ENCODE measurements at regions not wholly inside any gene's neighbourhood (a gene's known extent, or its start where the extent isn't known, plus 50 kb on each side); places are given as distances from the start of the nearest gene placed in this dataset.

- peaks cover 25% of the 10 kb centered on the region for H3K4me1 Mint-ChIP-seq (ENCODE audit: unreplicated experiment)
- no peak for TF ChIP-seq CTCF (IDR thresholded peaks at IDR 0.05; ENCODE audit: unreplicated experiment)
- H3K4me3 Mint-ChIP-seq (ENCODE audit: unreplicated experiment) = no peak overlapping the region
- H3K36me3 Mint-ChIP-seq (ENCODE audit: low read depth, unreplicated experiment) = no peaks in the 10 kb centered on the region
- no peak overlapping the region for H3K27ac Mint-ChIP-seq (ENCODE audit: unreplicated experiment)
- no peak for DNase-seq (ENCODE audit: low spot score)
- H3K27me3 Mint-ChIP-seq (ENCODE audit: unreplicated experiment) = no peaks in the 10 kb centered on the region
- no peaks in the 10 kb centered on the region for H3K9me3 Mint-ChIP-seq (ENCODE audit: unreplicated experiment)
Measured at GRCh38 chr7:17037356-17037755, 155.6 kb upstream of the AGR3 start.

- DNase-seq (ENCODE audit: low spot score) = no peak
- H3K4me3 Mint-ChIP-seq (ENCODE audit: unreplicated experiment) = no peak overlapping the region
- no peaks in the 10 kb centered on the region for H3K36me3 Mint-ChIP-seq (ENCODE audit: low read depth, unreplicated experiment)
- peaks cover 28% of the 10 kb centered on the region for H3K4me1 Mint-ChIP-seq (ENCODE audit: unreplicated experiment)
- H3K27ac Mint-ChIP-seq (ENCODE audit: unreplicated experiment) = no peak overlapping the region
- no peaks in the 10 kb centered on the region for H3K27me3 Mint-ChIP-seq (ENCODE audit: unreplicated experiment)
- no peak for TF ChIP-seq CTCF (IDR thresholded peaks at IDR 0.05; ENCODE audit: unreplicated experiment)
- H3K9me3 Mint-ChIP-seq (ENCODE audit: unreplicated experiment) = no peaks in the 10 kb centered on the region
Measured at GRCh38 chr7:17038160-17038782, 156.5 kb upstream of the AGR3 start.

- Mint-ChIP-seq H3K27me3 (ENCODE audit: unreplicated experiment) (no peaks in the 10 kb centered on the region), H3K36me3 (ENCODE audit: low read depth, unreplicated experiment) (no peaks in the 10 kb centered on the region)
Measured at GRCh38 chr7:17038783-17039170, 157.0 kb upstream of the AGR3 start.

GRCh38 chr7:17039372-17039771, 157.6 kb upstream of the AGR3 start:
- TF ChIP-seq CTCF (IDR thresholded peaks at IDR 0.05; ENCODE audit: unreplicated experiment) = no peak
- no peak for DNase-seq (ENCODE audit: low spot score)
- no peak overlapping the region for H3K27ac Mint-ChIP-seq (ENCODE audit: unreplicated experiment)
- H3K4me1 Mint-ChIP-seq (ENCODE audit: unreplicated experiment) = peaks cover 31% of the 10 kb centered on the region
- H3K4me3 Mint-ChIP-seq (ENCODE audit: unreplicated experiment) = no peak overlapping the region
- no peaks in the 10 kb centered on the region for H3K9me3 Mint-ChIP-seq (ENCODE audit: unreplicated experiment)
- no peaks in the 10 kb centered on the region for H3K27me3 Mint-ChIP-seq (ENCODE audit: unreplicated experiment)
- no peaks in the 10 kb centered on the region for H3K36me3 Mint-ChIP-seq (ENCODE audit: low read depth, unreplicated experiment)

More at GRCh38 chr7:17038783-17039170, 157.0 kb upstream of the AGR3 start:
- H3K4me3 Mint-ChIP-seq (ENCODE audit: unreplicated experiment) = no peak overlapping the region
- no peak for DNase-seq (ENCODE audit: low spot score)
- TF ChIP-seq CTCF (IDR thresholded peaks at IDR 0.05; ENCODE audit: unreplicated experiment) = no peak
- H3K4me1 Mint-ChIP-seq (ENCODE audit: unreplicated experiment) = peaks cover 31% of the 10 kb centered on the region
- no peak overlapping the region for H3K27ac Mint-ChIP-seq (ENCODE audit: unreplicated experiment)
- H3K9me3 Mint-ChIP-seq (ENCODE audit: unreplicated experiment) = no peaks in the 10 kb centered on the region

- Mint-ChIP-seq H3K27ac (ENCODE audit: unreplicated experiment) (peak overlapping the region; percentile 86), H3K4me1 (ENCODE audit: unreplicated experiment) (peaks cover 27% of the 10 kb centered on the region), H3K27me3 (ENCODE audit: unreplicated experiment) (peaks cover 3% of the 10 kb centered on the region), H3K36me3 (ENCODE audit: low read depth, unreplicated experiment) (no peaks in the 10 kb centered on the region), H3K4me3 (ENCODE audit: unreplicated experiment) (no peak overlapping the region), H3K9me3 (ENCODE audit: unreplicated experiment) (no peaks in the 10 kb centered on the region)
- TF ChIP-seq CTCF (IDR thresholded peaks at IDR 0.05; ENCODE audit: unreplicated experiment) = no peak
- DNase-seq (ENCODE audit: low spot score) = no peak
Measured at GRCh38 chr7:17040716-17041115, 158.9 kb upstream of the AGR3 start.
